BLaER1 (cell line): ENCODE measurements at regions not wholly inside any gene's neighbourhood (a gene's known extent, or its start where the extent isn't known, plus 50 kb on each side); places are given as distances from the start of the nearest gene placed in this dataset.

Experiments
- H3K27ac ChIP-seq: shearing (Covaris generic); formaldehyde crosslinking; 2 replicates; pipeline ENCODE4 v1.8.1; 2022
- H3K27me3 ChIP-seq: shearing (Covaris generic); formaldehyde crosslinking; 2 replicates; pipeline ENCODE4 v1.8.1; 2022
- H3K36me3 ChIP-seq: shearing (Covaris generic); formaldehyde crosslinking; 2 replicates; pipeline ENCODE4 v1.8.1; 2022
- H3K4me1 ChIP-seq: shearing (Covaris generic); formaldehyde crosslinking; 2 replicates; pipeline ENCODE4 v1.8.1; 2022
- H3K4me2 ChIP-seq: shearing (Covaris generic); formaldehyde crosslinking; 2 replicates; pipeline ENCODE4 v1.8.1; 2022
- H3K4me3 ChIP-seq: shearing (Covaris generic); formaldehyde crosslinking; 2 replicates; pipeline ENCODE4 v1.8.1; 2022
- H3K9ac ChIP-seq: shearing (Covaris generic); formaldehyde crosslinking; 2 replicates; pipeline ENCODE4 v1.8.1; 2022
- H3K9me3 ChIP-seq: shearing (Covaris generic); formaldehyde crosslinking; 2 replicates; pipeline ENCODE4 v1.8.1; 2022
- H4K20me1 ChIP-seq: shearing (Covaris generic); formaldehyde crosslinking; 2 replicates; pipeline ENCODE4 v1.8.1; 2022
- Cebpa-rat ChIP-seq: shearing (Covaris generic); IDR thresholded peaks from 2 replicates; pipeline ENCODE4 v1.8.1; 2022

- Histone ChIP-seq H3K4me2 (no peak overlapping the region), H4K20me1 (peaks cover 60% of the 10 kb centered on the region), H3K9me3 (peaks cover 38% of the 10 kb centered on the region), H3K36me3 (peaks cover 58% of the 10 kb centered on the region), H3K4me1 (no peaks in the 10 kb centered on the region), H3K27me3 (no peaks in the 10 kb centered on the region), H3K27ac (no peak overlapping the region), H3K4me3 (no peak overlapping the region), H3K9ac (no peak overlapping the region)
- TF ChIP-seq Cebpa-rat = no peak
Observed at GRCh38 chr22:49608660-49609059, 219.0 kb downstream of the BRD1 start.

GRCh38 chr22:49608228-49608627, 219.4 kb downstream of the BRD1 start:
- Histone ChIP-seq H3K9me3 (peaks cover 38% of the 10 kb centered on the region), H3K27me3 (no peaks in the 10 kb centered on the region), H3K9ac (no peak overlapping the region), H3K27ac (no peak overlapping the region), H4K20me1 (peaks cover 61% of the 10 kb centered on the region), H3K4me1 (no peaks in the 10 kb centered on the region), H3K4me3 (no peak overlapping the region), H3K36me3 (peaks cover 58% of the 10 kb centered on the region), H3K4me2 (no peak overlapping the region)
- TF ChIP-seq Cebpa-rat = no peak

DNA sequence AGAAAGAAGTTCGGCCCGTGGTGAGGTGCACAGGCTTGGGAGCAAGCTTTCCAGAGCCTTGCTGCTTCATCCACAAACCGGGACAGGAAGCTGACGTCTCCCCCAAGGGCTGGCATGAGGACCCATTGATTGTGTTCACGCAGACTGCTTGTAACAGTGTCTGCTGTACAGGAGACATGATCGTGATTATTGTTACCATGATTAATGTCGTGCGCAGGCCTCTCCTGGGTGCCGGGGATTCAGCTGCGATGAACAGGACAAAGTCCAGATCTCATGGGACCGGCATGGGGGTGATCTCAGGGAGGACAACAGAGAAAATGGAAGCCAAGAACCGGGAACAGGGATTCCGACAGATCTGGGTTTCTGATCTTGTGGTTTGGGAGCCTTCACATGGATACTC, 219.9 kb downstream of the BRD1 start:
- TF ChIP-seq Cebpa-rat = no peak

DNA sequence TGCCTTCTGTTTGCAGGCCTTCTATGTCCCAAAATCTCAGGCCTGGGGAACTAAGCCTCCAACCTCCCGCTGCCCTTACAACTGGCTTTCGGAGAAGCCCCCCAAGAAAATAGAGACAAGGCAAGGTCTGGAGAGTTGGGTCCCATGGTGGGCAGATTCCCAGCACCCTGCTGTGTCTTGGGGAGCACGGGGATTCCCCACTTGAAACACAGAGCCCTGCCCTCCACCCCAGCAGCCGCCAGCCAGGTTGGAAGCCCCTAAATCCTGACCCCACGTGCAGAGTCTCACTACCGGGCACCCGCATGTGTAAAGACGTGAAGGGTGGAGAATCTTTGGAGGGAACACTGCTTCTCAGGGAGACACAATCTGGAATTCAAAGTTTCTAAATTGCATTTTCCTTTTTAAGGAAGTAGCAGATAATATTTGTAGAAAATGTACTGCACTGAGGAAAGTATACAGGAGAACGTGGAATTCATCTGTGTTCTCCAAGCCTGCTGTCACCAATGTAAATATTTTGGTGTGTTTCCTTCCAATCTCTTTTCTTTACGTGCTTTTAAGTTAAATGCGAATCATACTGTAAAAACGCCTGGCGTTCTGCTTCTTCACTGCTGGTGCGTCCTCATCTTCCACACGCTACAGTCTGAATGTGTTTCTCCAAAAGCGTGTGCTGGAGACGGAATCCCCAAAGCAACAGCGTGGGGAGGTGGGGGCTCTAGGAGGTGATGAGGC, 220.9 kb downstream of the BRD1 start:
- no peak overlapping the region for H3K9ac ChIP-seq
- no peak overlapping the region for H3K4me2 ChIP-seq
- H3K9me3 ChIP-seq = peaks cover 31% of the 10 kb centered on the region
- no peak overlapping the region for H3K4me3 ChIP-seq
- no peak overlapping the region for H3K27ac ChIP-seq
- no peaks in the 10 kb centered on the region for H3K27me3 ChIP-seq
- H4K20me1 ChIP-seq = peaks cover 71% of the 10 kb centered on the region
- H3K36me3 ChIP-seq = peaks cover 62% of the 10 kb centered on the region
- no peaks in the 10 kb centered on the region for H3K4me1 ChIP-seq
- no peak for TF ChIP-seq Cebpa-rat

More for the DNA sequence above, 219.9 kb downstream of the BRD1 start:
- peaks cover 61% of the 10 kb centered on the region for H4K20me1 ChIP-seq
- peaks cover 58% of the 10 kb centered on the region for H3K36me3 ChIP-seq
- H3K4me3 ChIP-seq = no peak overlapping the region
- no peak overlapping the region for H3K27ac ChIP-seq
- no peak overlapping the region for H3K9ac ChIP-seq
- no peak overlapping the region for H3K4me2 ChIP-seq
- H3K9me3 ChIP-seq = peaks cover 35% of the 10 kb centered on the region
- no peaks in the 10 kb centered on the region for H3K27me3 ChIP-seq
- H3K4me1 ChIP-seq = no peaks in the 10 kb centered on the region

- TF ChIP-seq Cebpa-rat = no peak
- H3K9ac ChIP-seq = no peak overlapping the region
- H4K20me1 ChIP-seq = peaks cover 79% of the 10 kb centered on the region
- no peak overlapping the region for H3K27ac ChIP-seq
- no peaks in the 10 kb centered on the region; the same call in 1 of the 2 replicates for H3K4me1 ChIP-seq
- H3K4me2 ChIP-seq = no peak overlapping the region
- H3K36me3 ChIP-seq = peaks cover 52% of the 10 kb centered on the region
- H3K9me3 ChIP-seq = peaks cover 31% of the 10 kb centered on the region
- H3K4me3 ChIP-seq = no peak overlapping the region
- no peaks in the 10 kb centered on the region for H3K27me3 ChIP-seq
Observed at GRCh38 chr22:49604732-49605302, 222.9 kb downstream of the BRD1 start.

DNA sequence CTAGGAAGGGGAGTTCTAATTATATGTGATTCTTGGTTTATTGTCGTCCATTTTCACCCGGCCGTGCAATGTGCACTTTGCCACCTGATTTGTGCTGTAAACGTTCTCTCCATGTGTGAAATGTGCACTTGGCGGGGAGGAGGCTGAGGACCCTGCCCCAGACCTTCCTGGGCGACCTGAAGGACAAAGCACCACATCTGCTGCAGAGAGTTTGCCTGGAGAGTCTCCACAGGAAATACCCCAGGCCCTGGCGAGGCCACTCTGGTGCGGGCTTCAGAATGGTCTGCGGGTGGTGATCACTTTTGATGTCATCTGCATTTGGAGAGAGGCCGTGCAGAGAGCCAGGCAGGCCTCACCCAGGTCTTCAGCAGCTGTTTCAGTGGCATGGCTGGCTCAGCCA, 224.7 kb downstream of the BRD1 start:
- Histone ChIP-seq H3K9ac (no peak overlapping the region), H3K4me2 (no peak overlapping the region), H3K4me1 (no peaks in the 10 kb centered on the region; the same call in 1 of the 2 replicates), H4K20me1 (peaks cover 79% of the 10 kb centered on the region), H3K27ac (no peak overlapping the region), H3K27me3 (no peaks in the 10 kb centered on the region), H3K9me3 (peaks cover 31% of the 10 kb centered on the region), H3K36me3 (peaks cover 54% of the 10 kb centered on the region), H3K4me3 (no peak overlapping the region)
- TF ChIP-seq Cebpa-rat = no peak

GRCh38 chr22:49602481-49602880, 225.2 kb downstream of the BRD1 start:
- H3K9me3 ChIP-seq = peaks cover 31% of the 10 kb centered on the region
- H3K27me3 ChIP-seq = no peaks in the 10 kb centered on the region
- H3K4me2 ChIP-seq = no peak overlapping the region
- H3K9ac ChIP-seq = no peak overlapping the region
- no peaks in the 10 kb centered on the region; the same call in 1 of the 2 replicates for H3K4me1 ChIP-seq
- TF ChIP-seq Cebpa-rat = no peak
- no peak overlapping the region for H3K27ac ChIP-seq
- no peak overlapping the region for H3K4me3 ChIP-seq
- H4K20me1 ChIP-seq = peaks cover 79% of the 10 kb centered on the region
- H3K36me3 ChIP-seq = peaks cover 54% of the 10 kb centered on the region

DNA sequence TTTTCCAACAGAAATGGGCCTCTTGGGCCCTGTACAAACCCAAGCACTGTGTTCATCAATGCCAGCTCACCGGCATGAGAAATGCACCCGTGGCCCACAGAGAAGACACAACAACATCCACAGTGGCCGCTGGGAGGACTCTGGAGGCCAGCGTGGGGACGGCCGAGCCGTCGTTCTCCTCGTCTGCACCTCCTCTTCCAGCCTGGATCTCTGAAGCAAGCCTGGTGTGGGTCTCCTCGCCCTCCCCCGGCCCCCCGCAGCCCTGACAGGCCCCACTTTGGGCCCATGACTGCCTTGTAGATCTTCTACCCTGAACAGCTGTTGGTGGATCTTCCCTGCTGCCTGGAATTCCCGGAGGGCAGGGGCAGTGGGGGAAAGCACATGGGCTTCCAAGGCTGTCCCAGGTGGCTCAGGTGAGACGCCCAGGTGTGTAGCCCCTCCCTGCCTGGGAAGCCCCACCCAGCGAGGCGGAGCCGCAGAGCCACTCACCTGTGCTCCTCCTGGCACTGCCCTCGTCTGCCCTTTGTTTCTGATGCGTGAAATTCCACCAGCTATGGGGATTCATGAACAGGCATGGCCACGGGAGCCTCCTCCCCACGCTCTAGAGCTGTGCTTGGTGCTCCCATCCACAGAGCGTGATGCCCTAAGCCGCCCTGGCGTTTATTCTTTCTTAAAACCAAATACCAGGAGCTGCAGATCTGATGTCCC, 225.9 kb downstream of the BRD1 start:
- Histone ChIP-seq H3K27me3 (no peaks in the 10 kb centered on the region), H4K20me1 (peaks cover 80% of the 10 kb centered on the region), H3K4me2 (no peak overlapping the region), H3K9me3 (peaks cover 31% of the 10 kb centered on the region), H3K4me1 (no peaks in the 10 kb centered on the region; the same call in 1 of the 2 replicates), H3K4me3 (no peak overlapping the region), H3K27ac (no peak overlapping the region), H3K9ac (no peak overlapping the region), H3K36me3 (peaks cover 52% of the 10 kb centered on the region)
- TF ChIP-seq Cebpa-rat = no peak

DNA sequence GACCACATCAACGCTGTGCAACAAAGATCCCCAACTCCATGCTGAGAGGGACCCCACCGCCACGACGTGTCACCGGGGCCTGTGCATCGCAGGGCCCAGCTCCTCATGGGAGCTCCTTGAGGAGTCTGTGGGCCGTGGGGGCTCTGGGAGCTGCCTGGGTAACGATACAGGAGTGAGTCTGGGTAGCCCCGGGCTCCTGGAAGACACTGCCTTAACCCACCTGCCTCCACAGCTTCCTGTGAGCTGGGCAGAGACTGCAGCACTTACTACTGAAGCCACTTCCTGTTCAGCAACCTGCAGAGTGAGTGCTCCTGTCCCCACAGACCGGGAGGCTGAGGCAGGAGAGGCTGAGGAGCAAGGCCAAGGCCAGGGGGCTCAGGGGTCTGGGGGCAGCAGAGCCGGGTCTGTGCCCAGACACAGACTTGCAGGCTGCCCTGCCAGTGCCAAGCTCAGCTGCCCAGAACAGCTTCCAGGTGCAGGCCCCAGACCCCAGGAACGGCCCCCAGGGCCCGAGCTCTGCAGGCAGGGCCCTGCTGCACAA, 226.7 kb downstream of the BRD1 start:
- H3K4me3 ChIP-seq = no peak overlapping the region
- no peak for TF ChIP-seq Cebpa-rat
- H3K4me2 ChIP-seq = no peak overlapping the region
- peaks cover 80% of the 10 kb centered on the region for H4K20me1 ChIP-seq
- H3K27ac ChIP-seq = no peak overlapping the region
- no peaks in the 10 kb centered on the region for H3K27me3 ChIP-seq
- H3K9ac ChIP-seq = no peak overlapping the region
- peaks cover 26% of the 10 kb centered on the region for H3K9me3 ChIP-seq
- peaks cover 51% of the 10 kb centered on the region for H3K36me3 ChIP-seq
- no peaks in the 10 kb centered on the region; the same call in 1 of the 2 replicates for H3K4me1 ChIP-seq

- peaks cover 55% of the 10 kb centered on the region for H3K36me3 ChIP-seq
Observed at GRCh38 chr22:49600468-49600867, 227.2 kb downstream of the BRD1 start.

More at GRCh38 chr22:49600468-49600867, 227.2 kb downstream of the BRD1 start:
- Histone ChIP-seq H3K4me1 (no peaks in the 10 kb centered on the region; the same call in 1 of the 2 replicates), H4K20me1 (peaks cover 83% of the 10 kb centered on the region), H3K4me2 (no peak overlapping the region), H3K4me3 (no peak overlapping the region), H3K27ac (no peak overlapping the region), H3K27me3 (no peaks in the 10 kb centered on the region), H3K9ac (no peak overlapping the region), H3K9me3 (peaks cover 26% of the 10 kb centered on the region)
- no peak for TF ChIP-seq Cebpa-rat
